Head of caudate nucleus (tissue), 42 donors: ENCODE measurements at regions not wholly inside any gene's neighbourhood (a gene's known extent, or its start where the extent isn't known, plus 50 kb on each side); places are given as distances from the start of the nearest gene placed in this dataset.
"Not testable (repeated sequence)": the region's sequence is repeated elsewhere in the genome, so short reads cannot be mapped to it uniquely, and the experiment has no call there.

Experiments
- DNase-seq, 42 donors: peaks; one replicate each; pipeline versions ENCODE4 v3.0.0 to v3.0.0-alpha.2; 2020 to 2021; ENCODE audit warnings: mixed read lengths in 7 of 42
- intact Hi-C: fragments of 100-400 bp; cut with DNase I; formaldehyde crosslinking; loops from one replicate; pipeline ENCODE4 v1.15.0; 2022

GRCh38 chrX:40788698-40789097 is 53.4 kb upstream of the MED14 start:
- DNase-seq, result not testable (repeated sequence)

GRCh38 chrX:40792433-40792832 is 57.1 kb upstream of the MED14 start:
- intact Hi-C loops, result loop anchor here (5.0 kb wide), 1 partner anchor 140 kb away; no protein-coding TSS in a partner anchor

More at GRCh38 chrX:40788698-40789097, 53.4 kb upstream of the MED14 start:
- intact Hi-C loops, result not testable (repeated sequence)

GRCh38 chrX:40794829-40795130 is 59.4 kb upstream of the MED14 start:
- not testable (repeated sequence) for DNase-seq
- intact Hi-C loops, result loop anchor here (5.0 kb wide), 1 partner anchor 142 kb away; no protein-coding TSS in a partner anchor

More at GRCh38 chrX:40792433-40792832, 57.1 kb upstream of the MED14 start:
- DNase-seq, result no peak

GRCh38 chrX:40799745-40800144 is 64.4 kb upstream of the MED14 start:
- DNase-seq, intact Hi-C loops: not testable (repeated sequence)

- intact Hi-C loops, result no loop called here
- no peak for DNase-seq
These were observed 70.1 kb upstream of the MED14 start for GRCh38 chrX:40805404-40805803.

- intact Hi-C loops, result no loop called here
These were observed 71.3 kb upstream of the MED14 start for GRCh38 chrX:40806513-40807220.

GRCh38 chrX:40807384-40807783 is 72.0 kb upstream of the MED14 start:
- intact Hi-C loops, result no loop called here
- no peak for DNase-seq

More at GRCh38 chrX:40806513-40807220, 71.3 kb upstream of the MED14 start:
- DNase-seq, result no peak

- no peak for DNase-seq
- intact Hi-C loops, result no loop called here
These were observed 72.9 kb upstream of the MED14 start for GRCh38 chrX:40808203-40808602.

- DNase-seq, result peak in 3 of 42 donors; percentile 8 to 36 (median 12)
- intact Hi-C loops, result no loop called here
These were observed 73.9 kb upstream of the MED14 start for GRCh38 chrX:40809210-40809609.

GRCh38 chrX:40815045-40815444 is 79.7 kb upstream of the MED14 start:
- intact Hi-C loops, result not testable (repeated sequence)

GRCh38 chrX:40816906-40817305 is 81.6 kb upstream of the MED14 start:
- DNase-seq, result no peak
- intact Hi-C loops, result no loop called here

More at GRCh38 chrX:40815045-40815444, 79.7 kb upstream of the MED14 start:
- not testable (repeated sequence) for DNase-seq

- no peak for DNase-seq
- intact Hi-C loops, result no loop called here
These were observed 82.9 kb upstream of the MED14 start for GRCh38 chrX:40818236-40818635.

- intact Hi-C loops, result no loop called here
- DNase-seq, result no peak
These were observed 86.4 kb upstream of the MED14 start for GRCh38 chrX:40821780-40822179.

- intact Hi-C loops, result no loop called here
These were observed 92.0 kb upstream of the MED14 start for GRCh38 chrX:40827331-40827730.

GRCh38 chrX:40831750-40832149 is 96.4 kb upstream of the MED14 start:
- intact Hi-C loops, result no loop called here
- DNase-seq, result no peak

More at GRCh38 chrX:40827331-40827730, 92.0 kb upstream of the MED14 start:
- no peak for DNase-seq

GRCh38 chrX:40832723-40833122 is 97.4 kb upstream of the MED14 start:
- intact Hi-C loops, result no loop called here
- DNase-seq, result no peak

- intact Hi-C loops, result no loop called here
These were observed 98.9 kb upstream of the MED14 start for GRCh38 chrX:40834225-40834624.

GRCh38 chrX:40835526-40835925 is 100.2 kb upstream of the MED14 start:
- intact Hi-C loops, result no loop called here
- DNase-seq, result no peak

More at GRCh38 chrX:40834225-40834624, 98.9 kb upstream of the MED14 start:
- no peak for DNase-seq

- intact Hi-C loops, result no loop called here
- DNase-seq, result no peak
These were observed 108.3 kb upstream of the MED14 start for GRCh38 chrX:40843643-40844042.

GRCh38 chrX:40844471-40844870 is 109.1 kb upstream of the MED14 start:
- no peak for DNase-seq
- intact Hi-C loops, result no loop called here

- intact Hi-C loops, result no loop called here
- DNase-seq, result peak in 9 of 42 donors; percentile 4 to 45 (median 16)
These were observed 110.1 kb upstream of the MED14 start for GRCh38 chrX:40845331-40845911.
